DMS114 treated with DMSO at 0.1 percent for 48 hours (cell line): ENCODE measurements at regions not wholly inside any gene's neighbourhood (a gene's known extent, or its start where the extent isn't known, plus 50 kb on each side); places are given as distances from the start of the nearest gene placed in this dataset.
"Not testable (repeated sequence)": the region's sequence is repeated elsewhere in the genome, so short reads cannot be mapped to it uniquely, and the experiment has no call there.

Experiments
- DNase-seq: peaks from one replicate; lab custom pipeline; 2025; ENCODE audit not compliant: unreplicated experiment; lab: John Stamatoyannopoulos, UW

DNA sequence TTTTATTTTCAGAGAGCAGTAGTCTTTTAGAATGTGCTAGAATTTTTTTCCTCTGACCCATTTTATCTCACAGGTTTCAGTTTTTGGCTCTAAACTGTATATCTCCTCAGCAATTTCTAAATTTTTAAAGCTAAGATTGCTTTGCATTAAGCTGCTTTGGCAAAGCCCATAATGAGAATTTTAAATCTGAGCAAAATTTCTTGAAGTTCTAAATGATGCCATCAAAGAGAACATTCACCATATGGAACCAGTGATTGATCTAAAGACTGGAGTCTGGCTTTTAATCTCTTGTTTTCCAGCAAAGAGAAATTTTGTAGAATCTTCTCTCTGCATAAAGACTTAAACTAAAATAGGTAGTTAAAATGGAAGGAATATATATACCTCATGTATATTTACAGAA, 313.6 kb downstream of the TBC1D32 start:
- no peak for DNase-seq

DNA sequence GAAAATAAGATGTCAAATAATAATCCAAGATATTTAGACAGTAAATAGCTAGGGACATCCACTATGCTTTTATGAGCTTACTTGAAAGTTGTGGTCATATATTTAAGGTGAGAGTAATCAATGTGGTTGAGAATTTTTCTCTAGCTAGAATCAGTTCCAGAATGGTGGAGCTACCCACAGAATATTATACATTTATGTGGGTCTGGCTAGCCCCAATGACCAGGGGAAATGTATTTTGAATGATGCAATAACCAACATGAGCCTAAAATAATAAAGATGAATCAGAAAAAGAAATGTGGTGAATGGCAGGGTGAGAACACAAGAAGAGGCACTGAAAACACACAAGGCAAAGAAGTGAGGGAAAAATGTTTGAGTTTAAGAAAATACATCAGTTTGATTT, 325.7 kb downstream of the TBC1D32 start:
- no peak for DNase-seq

DNA sequence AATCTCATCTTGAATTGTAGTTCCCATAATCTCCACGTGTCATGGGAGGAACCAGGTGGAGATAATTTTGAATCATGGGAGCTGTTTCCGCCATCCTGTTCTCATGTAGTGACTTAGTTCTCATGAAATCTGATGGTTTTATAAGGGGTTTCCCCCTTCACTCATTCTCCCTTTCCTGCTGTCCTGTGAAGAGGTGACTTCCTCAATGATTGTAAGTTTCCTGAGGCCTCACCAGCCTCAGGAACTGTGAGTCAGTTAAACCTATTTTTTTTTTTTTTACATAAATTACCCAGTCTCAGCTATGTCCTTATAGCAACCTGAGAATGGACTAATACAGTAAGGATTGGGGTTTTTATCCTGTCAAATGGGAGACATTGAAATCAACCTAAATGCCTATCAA, 328.3 kb downstream of the TBC1D32 start:
- DNase-seq, result no peak

DNA sequence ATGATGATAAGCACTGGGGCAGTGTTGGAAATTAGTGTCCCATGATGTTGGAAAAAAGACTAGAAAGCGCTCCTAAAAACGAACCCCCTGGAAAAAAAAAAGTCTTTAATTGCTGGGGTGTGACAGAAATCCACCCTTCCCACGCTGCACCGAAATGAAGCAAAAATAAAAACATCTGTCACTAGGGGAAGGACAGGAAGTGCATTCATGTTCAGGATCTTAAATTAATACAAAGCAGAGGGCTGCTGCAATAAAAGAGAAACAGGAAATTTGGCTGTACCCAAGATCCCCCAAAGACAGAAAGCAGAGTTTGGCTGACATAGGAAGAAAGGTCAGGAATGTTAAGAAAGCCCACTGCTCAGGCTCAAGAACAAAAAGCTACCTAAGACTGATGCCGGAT, 333.9 kb downstream of the TBC1D32 start:
- DNase-seq, result no peak

DNA sequence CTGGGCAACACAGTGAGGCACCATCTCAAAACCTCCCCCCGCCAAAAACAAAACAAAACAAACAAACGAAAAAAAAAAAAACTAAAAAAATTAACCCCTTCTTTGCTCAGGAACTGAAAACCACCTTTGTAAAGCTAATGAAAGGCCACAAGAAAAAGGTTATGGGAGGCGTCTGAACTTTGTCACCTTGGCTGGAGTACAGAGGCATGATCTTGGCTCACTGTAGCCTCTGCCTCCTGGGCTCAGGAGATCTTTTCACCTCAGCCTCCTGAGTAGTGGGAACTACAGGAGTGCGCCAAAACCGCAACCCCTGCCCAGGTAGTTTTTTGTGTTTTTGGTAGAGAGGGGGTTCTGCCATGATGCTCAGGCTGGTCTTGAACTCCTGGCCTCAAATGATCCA, 337.9 kb downstream of the TBC1D32 start:
- no peak for DNase-seq

DNA sequence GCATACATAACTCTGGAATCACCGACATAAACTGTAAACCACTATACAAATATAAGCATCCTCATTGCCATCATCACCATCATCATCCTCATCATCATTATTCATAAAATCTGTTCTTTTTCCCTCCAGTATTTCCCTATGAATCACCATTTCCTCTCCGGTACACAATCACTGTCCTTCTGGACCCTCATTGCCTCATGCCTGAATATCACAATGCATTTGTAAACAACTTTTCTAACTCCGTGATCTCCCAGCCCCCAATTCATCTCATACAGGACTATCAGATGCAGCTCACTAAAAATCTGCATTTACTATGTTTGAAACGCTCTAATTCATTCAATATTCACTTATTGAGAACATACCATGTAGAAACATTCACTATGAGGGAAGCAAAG, 339.7 kb downstream of the TBC1D32 start:
- DNase-seq, result no peak

DNA sequence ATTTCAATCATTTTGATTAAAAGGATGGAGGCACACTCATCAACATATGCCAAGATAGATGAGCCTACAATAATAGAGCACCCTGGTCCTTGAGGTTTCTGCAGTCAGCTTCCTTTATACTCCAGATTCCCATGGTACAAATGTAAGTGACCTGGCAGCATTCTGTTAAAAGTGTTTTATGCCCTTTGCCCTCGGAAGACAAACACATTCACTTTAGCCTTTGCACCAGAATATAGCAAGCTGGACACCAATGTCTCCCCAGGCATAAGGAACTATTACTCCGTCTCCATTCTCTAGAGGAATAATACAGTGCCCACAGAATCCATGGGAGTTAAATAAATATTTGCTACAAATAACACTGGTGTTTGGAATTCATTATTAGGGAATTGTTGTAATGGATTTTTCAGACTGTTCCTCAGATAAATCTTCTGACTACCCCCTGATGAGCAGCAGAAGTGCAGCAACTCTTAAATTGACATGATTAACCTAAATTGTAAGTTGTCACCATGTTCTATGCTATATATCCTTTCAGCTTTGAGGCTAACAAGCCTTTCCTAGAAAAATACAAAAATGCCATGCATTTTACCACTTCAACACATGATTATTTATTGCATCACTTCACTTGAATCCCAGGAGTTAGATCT, 340.2 kb downstream of the TBC1D32 start:
- no peak for DNase-seq

DNA sequence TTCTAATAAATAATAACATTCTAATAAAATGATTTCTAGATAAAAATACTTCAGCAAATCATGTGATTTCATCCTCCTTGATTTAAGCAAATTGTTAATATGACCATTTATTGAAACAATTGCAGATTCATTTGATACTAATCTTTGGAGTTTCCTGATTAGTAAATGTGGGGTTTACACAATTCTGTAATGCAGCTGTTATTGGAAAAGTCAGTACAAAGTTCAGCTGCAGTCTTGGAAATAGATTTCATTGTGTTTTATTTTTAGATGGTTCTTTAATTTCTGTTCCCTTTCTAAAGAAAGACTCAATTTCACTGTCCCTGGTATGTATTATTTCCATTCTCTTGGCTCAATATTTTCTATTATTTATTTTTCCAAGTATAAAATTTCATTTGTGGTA, 342.0 kb downstream of the TBC1D32 start:
- DNase-seq, result no peak

DNA sequence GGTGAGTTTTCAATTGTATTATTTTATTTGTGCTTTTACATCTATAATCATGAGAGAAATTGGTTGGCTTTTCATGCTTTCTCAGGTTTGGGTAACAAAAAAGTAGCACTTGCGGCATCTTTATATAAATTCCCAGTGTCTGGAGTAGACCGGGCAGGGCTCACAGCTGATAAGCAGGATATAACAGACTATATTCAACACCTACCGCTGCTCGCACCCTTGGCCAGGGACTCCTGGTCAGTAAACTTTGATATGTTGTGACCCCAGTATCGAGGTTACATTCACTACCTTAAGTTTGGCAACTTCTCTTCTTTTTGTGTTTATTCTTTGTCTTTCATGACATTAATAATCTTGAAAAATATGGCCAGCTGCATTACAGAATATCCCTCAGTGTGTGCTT, 343.4 kb downstream of the TBC1D32 start:
- no peak for DNase-seq

DNA sequence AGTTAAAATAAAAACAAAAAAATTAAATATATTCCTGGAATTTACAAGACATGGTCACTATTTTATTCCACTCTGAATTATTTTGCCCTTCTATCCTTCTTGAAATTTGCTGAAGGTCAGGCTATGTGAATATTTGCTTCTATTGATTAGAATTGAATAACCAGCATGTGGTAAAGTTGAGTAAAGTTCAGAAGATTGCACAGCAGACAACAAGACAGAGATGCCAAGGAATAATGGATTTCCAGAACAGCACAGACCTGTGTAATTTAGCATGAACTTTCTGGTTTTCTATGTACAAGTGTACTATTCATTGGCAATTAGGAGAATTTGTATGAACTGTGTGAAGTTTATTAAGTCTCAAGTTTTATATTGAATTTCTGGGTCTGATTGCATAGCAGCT, 352.4 kb downstream of the TBC1D32 start:
- no peak for DNase-seq

DNA sequence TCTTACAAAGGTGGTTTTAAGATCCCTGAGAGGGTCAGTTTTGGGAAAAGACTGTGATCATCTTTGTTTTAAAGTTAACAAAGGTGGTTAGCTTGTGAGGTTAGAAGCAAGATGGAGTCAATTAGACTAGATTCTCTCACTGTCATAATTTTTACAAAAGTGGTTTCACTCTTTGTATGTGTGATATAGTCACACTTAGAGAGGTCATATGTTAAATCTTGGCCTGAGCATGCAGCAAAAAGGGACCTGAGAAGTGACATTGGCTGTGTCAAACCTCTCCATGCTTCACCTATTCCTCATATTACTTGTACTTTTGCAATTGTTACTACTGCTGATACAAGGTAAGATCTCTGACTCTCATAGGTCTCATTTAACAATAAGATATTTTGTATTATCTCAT, 368.0 kb downstream of the TBC1D32 start:
- DNase-seq, result no peak

DNA sequence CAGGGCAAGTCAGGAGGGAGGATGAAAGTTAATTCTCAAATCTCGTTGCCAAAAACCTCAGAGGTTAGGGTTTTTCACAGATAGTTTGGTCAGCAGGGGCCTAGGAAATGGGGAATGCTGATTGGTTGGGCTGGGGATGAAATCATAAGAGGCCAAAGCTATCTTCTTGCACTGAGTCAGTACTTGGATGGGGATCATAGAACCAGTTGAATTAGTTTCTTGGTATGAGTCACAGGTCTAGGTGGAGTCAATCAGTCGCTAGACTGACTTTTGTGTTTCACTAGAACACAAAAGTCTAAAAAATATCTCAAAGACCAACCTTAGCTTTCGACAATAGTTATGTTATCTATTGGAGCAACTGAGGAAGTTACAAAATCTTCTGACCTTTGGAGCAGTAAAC, 368.5 kb downstream of the TBC1D32 start:
- no peak for DNase-seq

DNA sequence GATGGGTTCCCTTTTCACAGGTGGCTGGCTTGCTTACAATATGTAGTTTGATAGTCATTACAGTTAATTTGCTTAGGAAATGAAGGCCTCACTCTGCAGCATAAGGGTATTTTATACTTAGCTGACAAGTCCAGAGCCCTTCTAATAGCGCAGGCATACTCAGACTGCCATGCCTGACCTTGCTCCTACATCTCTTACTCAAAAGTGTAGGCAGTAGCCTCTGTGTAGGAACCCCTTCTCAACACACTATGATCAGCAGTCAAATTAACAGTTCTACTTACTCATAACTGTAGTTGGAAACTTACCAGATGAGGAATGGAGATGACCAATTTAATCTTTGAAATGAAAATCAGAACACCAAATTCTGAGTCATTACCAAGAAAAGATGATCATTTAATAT, 373.5 kb downstream of the TBC1D32 start:
- no peak for DNase-seq

DNA sequence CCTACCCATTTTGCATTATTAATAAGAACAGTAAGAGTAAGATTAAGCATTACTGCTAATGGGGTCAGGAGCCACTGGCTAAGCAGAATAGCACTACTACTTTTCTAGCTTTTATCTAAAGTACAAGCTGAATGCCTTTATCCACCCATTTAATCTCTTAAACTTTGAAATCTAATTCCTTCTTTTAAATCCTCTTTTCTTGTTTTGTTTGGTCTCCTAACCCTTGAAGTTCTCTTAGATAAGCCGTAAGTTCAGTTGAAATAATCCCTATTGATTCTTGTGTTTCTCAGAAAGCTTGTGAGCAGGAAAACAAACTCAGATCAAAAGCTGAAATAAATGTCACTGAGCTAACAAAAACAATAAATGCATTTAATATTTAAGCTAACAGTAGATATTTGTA, 380.2 kb downstream of the TBC1D32 start:
- no peak for DNase-seq

DNA sequence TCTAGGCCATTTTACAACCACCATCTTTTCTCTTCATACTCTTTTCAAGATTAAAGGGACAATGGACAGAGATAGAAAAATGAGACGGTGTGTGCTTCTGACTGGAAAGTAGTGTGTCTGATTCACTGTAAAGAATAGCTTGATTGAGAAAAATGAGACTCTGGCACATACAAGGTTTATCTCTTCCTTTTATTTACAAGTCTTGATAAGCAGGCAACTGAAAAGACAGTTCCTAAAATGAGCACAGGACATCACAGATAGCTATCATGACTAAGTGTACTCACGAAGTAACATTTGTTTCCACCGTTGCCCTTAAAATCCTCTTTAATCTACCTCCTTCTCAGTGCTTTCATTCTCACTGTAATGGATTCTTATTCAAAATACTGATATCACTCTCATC, 383.0 kb downstream of the TBC1D32 start:
- no peak for DNase-seq

DNA sequence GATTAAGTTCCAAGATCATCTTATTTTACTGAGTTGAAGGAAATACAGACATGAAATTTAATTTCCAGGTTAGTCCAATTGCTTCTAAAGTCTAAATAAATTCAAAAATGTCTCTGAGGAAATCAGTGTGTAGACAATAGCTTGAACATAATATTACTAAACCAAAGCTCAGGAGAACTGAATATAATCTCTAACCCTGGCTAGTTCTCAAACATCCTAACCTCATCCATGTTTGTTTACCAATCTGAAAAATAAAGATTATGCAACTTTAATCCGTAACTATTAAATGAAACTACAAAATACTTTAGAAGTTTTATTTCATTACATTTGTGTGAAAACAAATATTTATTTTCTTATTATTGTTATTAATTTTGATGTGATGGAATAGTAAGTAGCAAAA, 387.2 kb downstream of the TBC1D32 start:
- DNase-seq, result no peak

DNA sequence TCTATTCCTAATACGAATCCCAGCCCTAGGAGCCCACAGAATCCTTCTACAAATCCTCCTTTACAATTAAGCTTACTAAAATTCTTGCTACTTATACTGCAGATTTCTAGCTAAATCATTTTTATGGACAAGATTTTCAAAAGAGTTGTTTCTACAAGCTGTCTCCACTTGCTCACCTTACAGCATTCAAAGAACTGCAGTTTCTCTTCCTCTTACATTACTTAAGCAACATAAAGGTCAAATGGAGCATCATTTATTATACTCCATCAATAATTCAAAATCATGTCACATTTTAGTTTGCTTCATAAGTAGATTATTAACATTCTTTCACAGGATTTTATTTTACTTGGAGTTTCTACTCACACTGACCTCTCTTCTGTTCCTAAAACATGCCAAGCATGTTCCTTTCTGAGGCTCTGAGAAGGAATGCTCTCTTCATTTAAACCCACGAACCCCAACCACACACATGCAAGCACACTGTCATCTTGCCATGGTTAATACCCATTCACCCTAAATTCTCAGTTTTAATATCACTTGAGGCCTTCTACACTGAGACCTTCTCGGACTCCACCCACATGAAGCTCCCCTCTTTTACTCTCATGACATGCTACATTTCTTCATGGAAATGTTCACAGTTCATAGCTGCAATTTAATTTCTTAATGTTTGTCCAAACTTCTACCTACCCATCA, 388.2 kb downstream of the TBC1D32 start:
- no peak for DNase-seq

DNA sequence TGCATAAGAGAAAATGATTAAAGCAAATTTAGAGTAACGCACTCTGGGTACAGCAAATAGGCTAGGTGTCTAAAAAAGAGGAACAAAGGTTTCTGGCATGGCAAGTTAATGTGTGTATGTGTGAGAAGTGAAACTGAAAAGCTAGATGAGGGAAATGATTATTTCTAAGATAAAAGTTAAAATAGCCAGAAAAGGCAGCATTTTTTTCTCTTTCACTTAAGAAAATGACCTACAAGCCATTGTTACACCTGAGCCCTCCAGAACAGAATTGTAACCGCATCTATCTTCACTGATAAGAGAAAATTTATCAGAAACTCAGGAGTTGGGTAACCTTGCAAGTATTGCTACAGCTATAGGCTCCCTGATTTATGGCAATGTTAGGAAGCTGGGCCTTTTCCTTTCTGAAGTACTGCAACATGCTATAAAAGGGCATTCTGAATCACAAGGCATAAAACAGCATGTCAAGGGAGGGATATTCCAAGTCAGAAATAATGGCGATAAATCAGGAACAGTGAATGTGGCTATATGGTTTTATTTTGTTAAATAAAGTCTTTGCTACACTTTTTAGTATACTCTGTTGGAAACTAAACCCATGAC, 395.3 kb downstream of the TBC1D32 start:
- DNase-seq, result no peak

DNA sequence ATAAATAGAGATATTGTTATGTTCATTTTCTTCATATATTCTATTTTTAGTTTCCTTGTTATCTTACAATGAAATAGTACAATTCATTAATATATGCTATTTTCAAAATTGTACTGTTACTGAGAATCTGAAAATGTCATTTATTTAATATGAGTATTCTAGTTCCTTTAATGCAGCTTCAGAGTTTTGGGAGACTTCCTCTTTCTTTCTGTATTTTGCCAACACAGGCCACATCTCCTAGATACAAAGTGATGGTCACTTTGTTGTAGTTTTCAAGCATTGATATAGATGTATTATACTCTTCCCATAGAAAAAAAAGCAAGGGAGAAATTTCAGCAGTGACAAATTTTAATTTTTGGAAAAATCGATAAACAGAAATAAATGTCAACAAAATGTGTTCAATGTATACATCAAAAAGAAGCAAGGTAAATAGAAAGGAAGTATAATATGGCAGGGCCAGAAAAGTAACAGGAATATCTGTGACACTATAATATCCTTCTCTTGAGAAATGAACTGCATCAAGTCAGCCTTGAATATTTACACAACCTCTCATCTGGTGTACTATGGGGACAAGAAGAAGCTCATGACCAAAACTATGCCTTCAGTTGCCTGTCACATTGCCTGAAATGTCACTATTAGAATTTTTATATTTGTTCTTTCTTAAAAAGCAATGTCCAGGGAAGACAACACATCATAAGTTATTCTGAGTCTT, 396.0 kb downstream of the TBC1D32 start:
- no peak for DNase-seq

DNA sequence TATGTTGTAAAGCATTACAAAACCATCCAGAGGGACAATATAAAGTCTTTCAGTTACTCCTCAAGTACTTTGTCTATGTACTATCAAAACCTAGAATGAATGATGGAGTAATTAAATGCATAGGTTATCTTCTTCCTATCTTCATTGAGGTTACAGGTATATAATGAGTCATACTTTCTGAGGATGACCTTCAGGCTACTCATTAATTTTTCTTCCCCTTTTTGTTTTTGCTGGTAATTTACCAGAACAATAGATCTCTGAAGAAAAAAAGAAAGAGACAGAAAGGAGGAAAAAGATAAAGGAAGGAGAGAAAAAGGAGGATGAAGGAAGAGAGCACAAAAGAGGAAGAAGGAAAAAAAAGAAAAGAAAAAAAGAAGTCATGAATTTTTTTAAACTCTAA, 398.4 kb downstream of the TBC1D32 start:
- DNase-seq, result no peak

DNA sequence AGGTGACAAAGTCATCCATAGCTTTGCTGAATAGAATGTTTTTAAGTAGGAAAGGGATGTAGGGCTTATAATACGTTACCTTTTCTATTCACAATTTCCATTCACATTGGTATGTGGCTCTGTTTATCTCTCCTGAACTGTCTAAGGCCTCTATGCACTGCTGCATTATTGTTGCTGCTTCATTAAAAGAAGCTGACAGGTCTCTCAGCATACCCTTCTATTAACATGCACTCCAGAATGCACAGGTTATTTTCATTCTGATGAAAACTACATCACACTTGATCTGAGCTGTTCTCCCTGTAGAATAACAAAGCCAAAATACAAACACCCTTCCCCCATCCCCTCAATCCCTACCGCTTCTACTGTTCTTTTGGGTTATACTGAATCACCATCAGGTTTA, 399.3 kb downstream of the TBC1D32 start:
- DNase-seq, result no peak

DNA sequence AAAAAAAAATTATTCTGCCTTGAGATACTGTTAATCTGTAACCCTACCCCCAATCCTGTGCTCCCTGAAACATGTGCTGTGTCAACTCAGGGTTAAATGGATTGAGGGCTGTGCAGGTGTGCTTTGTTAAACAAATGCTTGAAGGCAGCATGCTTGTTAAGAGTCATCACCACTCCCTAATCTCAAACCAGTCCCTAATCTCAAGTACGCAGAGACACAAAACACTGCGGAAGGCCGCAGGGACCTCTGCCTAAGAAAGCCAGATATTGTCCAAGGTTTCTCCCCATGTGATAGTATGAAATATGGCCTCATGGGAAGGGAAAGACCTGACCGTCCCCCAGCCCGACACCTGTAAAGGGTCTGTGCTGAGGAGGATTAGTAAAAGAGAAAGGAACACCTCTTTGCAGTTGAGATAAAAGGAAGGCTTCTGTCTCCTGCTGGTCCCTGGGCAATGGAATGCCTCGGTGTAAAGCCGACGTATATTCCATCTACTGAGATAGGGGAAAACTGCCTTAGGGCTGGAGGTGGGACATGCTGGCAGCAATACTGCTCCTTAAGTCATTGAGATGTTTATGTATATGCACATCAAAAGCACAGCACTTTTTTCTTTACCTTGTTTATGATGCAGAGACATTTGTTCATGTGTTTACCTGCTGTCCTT, 402.6 kb downstream of the TBC1D32 start:
- DNase-seq, result not testable (repeated sequence)
